COLO668 (cell line): ENCODE measurements at regions not wholly inside any gene's neighbourhood (a gene's known extent, or its start where the extent isn't known, plus 50 kb on each side); places are given as distances from the start of the nearest gene placed in this dataset.
"Not testable (repeated sequence)": the region's sequence is repeated elsewhere in the genome, so short reads cannot be mapped to it uniquely, and the experiment has no call there.

Experiments
- DNase-seq: peaks from one replicate; lab custom pipeline; 2025; ENCODE audit not compliant: unreplicated experiment; lab: John Stamatoyannopoulos, UW

DNA sequence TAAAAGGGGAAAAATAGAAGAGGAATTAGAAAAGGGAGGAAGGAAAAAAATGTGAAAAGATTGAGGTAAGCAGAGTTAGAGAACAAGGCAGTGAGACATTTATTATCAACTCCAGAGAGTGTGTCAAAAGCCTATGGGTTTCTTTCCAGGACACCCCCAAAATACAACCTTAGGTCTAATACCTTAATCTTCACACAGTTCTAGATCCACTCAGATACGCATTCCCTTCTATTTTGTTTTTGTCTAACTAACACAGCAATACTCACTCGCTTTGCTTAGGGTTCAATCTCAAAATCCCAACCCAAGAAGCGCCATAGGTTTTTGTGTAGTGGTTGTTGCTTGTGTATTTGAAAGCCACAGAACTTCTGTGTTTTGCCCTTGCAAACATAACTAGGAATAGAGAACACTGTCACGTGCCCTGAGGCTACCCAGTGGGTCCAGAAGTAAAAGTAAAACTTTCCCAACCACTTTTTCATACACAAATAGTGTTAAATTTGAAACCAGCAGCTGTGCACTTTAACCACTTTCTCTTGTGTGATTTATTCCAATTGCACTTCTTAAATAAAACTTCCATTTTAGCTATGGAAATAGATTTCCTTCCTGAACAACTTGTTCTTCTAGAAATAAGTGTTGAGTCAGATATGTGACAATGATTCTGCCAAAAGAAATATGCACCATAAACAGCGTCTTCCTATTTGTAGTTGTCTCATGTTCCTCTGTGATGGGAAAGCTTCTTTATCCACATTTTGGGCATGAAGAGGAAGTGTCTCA lies 414.7 kb upstream of the GHITM start:
- DNase-seq: no peak

DNA sequence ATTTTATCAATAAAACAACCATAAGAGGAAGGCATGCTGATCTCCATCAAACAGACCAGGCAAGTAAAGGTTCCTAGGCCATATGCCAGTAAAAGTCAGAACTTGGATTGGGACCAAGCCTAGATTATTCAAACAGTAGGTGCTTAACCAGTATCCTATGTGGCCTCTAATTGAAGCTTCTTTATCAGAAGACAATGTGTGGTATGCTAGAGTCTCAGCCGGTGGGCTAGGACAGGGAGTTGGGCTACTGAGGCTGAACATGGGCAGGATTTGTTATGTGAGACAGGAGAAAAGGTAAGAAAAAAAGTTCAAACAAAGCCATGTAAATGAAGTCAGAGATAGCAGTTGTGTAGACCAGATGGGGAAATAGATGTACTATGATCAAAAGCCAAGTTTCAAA lies 413.7 kb upstream of the GHITM start:
- DNase-seq: no peak

DNA sequence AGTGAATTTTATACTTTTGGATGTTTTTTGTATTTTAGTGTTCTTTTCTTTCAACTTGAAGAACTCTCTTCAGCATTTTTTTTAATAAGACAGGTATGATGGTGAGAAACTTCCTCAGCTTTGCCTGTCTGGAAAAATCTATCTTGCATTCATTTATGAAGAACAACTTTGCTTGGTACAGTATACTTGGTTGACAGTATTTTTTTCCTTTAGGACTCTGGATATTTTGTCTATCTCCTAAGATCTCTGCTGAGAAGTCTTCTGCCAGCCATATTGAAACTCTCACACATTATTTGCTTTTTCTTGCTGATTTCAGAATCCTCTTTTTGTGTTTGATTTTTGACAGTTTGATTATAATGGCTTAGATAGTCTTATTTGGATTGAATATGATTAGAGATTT lies 405.0 kb upstream of the GHITM start:
- DNase-seq: no peak

DNA sequence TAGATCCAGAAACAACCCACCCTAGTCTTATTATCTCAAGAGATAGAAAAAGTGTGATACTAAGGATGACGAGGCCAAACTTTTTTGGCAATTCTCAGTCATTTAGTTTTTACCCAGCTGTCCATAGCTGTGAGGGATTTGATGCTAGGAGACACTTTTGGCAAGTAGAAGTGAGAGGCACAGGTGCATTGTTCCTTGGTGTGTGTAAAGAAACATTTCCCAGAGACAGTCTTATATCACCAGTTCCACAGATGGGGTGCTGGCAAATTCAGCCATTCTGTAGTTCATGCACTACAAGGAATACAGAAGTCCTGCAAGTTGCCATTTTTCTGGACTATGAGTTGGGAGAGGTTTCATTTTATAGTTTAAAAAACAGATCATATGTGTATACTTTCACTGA lies 403.3 kb upstream of the GHITM start:
- no peak for DNase-seq

DNA sequence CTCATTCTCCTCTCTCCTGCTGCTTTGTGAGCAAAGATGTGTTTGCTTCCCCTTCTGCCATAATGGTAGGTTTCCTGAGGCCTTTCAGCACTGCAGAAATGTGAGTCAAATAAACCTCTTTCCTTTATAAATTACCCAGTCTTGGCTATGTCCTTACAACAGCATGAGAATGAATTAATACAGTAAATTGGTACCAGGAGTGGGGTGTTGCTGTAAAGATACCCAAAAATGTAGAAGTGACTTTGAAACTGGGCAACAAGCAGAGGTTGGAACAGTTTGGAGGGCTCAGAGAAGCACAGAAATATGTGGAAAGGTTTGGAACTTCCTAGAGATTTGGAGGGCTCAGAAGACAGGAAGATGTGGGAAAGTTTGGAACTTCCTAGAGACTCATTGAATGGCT lies 388.7 kb upstream of the GHITM start:
- no peak for DNase-seq

DNA sequence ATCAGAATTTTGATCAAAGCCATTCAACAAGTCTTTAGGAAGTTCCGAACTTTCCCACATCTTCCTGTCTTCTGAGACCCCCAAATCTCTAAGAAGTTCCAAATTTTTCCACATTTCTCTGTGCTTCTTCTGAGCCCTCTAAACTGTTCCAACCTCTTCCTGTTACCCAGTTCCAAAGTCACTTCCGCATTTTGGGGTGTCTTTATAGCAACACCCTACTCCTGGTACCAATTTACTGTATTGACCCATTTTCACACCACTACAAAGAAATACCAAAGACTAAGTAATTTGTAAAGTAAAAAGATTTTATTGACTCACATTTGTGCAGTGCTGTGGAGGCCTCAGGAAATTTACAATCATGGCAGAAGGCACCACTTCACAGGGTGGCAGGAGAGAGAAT lies 385.8 kb upstream of the GHITM start:
- no peak for DNase-seq

DNA sequence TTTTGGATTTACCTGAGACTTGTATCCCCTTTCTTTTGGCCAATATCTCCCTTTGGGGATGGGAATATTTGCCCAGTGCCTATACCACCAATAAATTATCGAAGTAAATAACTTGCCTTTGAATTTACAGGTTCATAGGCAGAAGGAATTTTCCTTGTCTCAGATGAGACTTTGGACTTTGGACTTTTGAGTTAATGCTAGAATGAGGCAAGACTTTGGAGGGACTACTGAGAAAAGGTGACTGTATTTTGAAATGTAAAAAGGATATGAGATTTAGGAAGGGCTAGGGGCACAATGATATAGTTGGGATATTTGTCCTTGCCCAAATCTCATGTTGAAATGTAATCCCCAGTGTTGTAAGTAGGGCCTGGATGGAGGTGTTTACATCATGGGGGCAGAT lies 384.5 kb upstream of the GHITM start:
- no peak for DNase-seq

DNA sequence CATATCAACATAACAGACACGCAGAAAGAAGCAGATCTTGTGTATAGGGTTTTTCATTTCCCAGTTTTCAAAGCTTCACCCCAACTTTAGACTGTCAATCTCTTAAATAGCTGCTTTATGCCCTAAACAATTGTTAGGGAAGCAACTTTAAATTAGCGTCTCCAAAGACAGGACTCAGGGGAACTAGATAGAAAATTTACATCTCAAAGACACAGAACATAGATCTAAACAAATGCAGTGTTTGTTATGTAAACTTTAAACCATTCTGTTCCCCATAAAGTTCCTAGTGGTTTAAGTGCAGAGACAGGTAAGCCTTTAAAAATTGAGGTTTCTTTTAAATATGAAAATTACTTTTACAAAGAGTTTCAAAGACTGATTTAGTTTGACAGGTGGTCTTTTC lies 379.2 kb upstream of the GHITM start:
- DNase-seq: no peak

DNA sequence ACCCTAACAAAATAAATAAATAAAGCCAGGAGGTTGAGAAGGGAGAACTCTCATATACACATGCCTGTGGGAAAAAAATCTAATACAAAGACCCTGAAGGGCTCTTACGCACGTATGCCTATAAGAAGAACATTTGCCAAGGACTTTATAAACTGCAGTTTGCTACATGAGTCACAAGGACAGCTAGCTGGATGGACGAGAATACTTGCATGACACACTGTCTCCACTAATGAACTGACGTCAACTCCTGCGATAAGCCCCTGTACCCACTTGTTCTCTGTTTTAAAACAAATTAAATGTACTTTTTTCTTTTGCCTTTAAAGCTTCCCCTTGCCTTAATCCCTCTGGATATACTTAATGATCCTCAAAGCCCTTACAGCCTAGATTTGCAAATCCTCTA lies 374.6 kb upstream of the GHITM start:
- DNase-seq: no peak

DNA sequence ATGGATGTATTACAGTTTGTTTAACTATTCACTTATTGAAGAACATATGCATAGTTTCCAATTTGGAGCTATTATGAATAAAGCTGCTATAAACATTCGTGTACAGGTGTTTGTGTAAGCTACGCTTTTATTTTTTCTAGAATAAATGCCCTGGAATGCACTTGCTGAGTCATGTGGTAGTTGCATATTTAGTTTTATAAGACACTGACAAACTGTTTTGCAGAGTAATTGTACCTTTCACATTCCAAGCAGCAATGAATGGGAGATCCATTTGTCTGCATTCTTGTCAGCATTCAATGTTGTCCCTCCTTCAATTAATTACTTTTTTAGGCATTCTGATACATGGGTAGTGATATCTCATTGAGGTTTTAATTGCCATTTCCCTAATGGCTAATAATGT lies 373.6 kb upstream of the GHITM start:
- DNase-seq: no peak

DNA sequence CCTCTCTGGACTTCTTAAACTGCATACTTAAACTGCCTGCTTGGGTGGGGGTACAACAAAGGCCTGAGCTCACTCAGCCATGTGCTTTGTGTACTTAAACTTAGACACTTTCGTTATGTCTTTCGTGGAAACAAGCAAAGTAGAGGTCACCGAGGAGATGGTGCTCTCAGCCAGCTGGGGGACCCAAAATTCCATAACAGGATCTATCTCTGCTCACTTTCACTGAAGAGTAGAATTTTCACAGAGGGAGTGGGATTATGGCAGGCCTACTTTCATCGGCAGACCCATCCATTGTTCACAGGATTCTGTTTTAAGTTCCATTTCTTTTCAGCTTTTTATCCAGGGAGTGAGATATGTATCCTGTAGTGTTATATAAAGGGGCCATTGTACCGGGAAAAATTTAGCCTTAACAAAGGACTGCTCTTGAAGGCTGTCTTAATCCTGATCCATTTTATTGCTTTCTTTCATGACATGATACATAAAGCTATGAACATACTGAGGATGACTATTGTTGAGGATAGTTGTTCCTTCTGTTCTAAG lies 370.0 kb upstream of the GHITM start:
- no peak for DNase-seq

DNA sequence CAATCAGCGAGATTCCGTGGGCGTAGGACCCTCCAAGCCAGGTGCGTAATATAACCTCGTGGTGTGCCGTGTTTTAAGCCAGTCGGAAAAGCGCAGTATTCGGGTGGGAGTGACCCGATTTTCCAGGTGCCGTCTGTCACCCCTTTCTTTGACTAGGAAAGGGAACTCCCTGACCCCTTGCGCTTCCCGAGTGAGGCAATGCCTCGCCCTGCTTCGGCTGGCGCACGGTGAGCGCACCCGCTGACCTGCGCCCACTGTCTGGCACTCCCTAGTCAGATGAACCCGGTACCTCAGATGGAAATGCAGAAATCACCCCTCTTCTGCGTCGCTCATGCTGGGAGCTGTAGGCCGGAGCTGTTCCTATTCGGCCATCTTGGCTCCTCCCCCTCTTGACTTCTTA lies 352.6 kb upstream of the GHITM start:
- not testable (repeated sequence) for DNase-seq

DNA sequence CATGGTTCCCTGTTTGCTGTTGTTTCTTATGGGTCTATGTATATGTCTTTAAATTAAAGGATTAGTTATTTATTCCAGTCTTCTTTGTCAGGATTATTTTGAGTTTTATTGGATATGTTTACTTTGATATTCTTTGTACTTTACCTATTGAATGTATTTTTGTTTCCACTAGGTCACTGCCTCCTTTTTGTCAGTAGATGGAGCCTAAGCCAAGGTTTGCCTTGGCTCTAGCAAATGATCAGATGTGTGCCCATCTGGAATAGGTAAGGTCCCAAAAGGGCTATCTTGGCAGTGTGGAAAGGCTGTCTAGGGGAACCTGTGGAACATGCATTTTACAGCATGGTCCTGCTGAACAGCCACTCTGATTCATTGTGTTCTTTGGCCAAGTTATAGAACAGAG lies 337.3 kb upstream of the GHITM start:
- no peak for DNase-seq

DNA sequence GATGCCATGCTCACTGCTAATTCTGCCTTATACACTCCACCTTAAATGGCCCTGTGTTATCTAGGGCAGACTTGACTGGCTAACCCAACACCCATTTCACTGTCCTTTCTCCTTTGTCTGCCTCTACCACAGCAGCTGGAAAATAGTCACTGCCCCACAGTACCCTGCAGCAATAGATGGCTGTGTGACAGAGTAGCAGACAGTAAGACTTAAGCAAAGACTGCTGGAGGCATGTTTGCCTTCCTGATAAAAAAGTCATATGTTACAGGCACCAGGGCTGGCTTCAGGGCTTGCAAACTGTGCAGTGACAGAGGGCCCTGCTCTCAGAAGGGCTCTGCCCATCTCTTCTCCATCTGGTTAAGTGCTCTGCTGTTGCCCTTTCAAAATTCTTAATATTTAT lies 332.6 kb upstream of the GHITM start:
- DNase-seq: no peak

DNA sequence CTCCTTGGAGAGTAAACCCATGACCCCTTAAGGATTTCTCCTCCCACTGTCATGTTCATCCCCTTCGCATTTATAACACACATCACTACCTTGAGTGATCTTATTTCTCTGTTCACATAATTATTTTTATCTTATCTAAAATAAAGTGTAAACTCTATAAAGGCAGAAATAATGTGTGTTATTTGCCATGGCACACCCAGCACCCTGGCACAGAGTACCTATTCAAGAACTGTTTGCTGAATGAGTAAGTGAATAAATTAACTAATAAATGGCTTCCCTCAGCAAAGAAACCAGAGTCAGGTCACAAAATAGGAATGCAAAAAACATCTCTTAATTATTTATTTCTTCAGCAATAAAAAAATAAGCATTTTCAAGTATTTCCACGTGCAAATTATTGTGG lies 330.3 kb upstream of the GHITM start:
- no peak for DNase-seq

DNA sequence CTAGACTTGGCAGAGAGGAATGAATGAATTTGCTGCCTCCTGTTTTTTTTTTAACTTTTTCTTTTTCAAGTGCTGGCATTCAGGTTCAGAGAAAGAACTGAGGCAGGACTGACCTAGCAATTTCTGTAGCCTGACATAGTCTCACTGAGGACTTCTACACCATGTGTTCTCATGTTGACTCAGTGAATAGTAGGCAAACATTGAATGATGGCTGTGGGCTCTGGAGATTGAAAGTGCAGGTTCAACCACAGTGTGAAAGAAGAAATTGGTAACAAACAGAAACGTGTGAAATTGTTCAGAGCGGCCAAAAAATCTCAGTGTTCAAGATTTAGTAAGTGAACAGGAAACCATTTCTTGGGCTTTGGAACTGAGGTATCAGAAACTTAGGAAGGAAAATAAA lies 322.4 kb upstream of the GHITM start:
- no peak for DNase-seq

DNA sequence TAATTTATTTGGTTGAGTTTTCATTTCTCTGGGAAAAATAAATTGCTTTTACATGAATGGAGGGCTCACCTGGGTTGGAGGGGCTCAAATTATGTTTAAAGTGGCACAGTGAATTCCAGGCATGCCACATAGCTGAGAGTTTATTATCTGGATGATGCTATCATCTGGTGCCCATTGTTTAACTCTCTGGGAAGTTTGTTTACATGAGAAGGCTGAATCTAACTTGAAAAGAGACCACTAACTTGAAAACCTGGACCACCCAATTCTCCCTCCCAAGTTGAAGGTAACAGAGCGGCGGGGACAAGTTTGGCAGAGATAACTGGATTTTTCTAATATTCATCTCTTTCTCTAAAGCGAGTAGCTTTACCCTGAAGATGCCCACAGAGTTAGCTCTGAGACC lies 321.5 kb upstream of the GHITM start:
- no peak for DNase-seq

DNA sequence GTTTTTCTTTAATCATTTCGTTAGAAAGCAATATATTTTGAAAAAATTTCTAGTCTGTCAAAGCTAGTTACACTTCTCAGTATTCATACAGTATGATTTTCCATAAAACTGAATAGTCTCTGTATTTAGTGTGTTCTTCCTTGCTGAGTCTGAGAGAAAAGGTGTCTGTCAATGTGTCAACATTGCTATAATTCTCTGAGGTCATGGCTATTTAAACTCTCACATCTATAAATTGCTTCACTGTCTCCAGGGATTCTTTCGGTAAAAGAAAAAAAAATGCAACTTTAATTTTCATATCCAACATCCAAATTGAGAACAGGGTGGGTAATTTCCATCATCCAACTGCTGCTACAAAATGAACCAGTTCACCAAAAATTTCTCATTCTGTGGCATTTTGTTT lies 319.7 kb upstream of the GHITM start:
- DNase-seq: no peak

DNA sequence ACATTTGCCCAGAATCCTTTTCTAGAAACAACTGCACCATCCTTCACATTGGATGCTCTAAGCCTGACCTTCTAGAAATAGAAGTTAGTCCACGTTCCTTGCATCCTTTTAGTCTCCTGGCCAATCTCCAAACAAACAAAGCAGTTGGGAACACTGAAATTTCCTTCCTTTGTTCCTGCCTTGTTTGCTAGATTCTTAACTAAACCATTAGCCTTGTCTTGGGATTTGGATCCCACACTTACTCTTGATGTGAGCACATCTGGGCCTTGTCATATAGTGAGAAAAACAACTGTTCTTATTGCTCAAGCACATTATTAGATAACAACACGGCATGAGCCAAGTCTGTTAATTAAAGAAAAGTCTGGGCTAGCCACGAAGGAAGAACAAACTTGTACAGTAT lies 319.3 kb upstream of the GHITM start:
- DNase-seq: no peak

DNA sequence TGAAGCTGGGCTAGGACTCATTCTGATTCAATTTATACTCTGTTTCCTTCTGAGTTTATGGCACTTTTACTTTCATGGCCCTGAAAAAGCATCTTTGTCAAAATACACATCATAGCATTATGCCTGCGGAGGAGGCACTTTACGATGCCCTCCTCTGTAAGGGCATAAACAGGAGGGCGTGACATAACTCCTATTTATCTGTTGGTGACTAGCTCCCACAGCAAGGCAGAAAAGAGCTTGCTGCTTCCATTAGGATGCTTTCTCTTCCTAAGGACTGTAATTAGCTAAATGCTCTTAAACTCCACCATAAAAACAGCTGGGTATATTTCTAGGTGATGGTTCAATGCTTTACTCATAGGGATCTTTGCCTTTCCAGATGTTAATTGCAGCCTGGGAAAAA lies 315.2 kb upstream of the GHITM start:
- DNase-seq: no peak

DNA sequence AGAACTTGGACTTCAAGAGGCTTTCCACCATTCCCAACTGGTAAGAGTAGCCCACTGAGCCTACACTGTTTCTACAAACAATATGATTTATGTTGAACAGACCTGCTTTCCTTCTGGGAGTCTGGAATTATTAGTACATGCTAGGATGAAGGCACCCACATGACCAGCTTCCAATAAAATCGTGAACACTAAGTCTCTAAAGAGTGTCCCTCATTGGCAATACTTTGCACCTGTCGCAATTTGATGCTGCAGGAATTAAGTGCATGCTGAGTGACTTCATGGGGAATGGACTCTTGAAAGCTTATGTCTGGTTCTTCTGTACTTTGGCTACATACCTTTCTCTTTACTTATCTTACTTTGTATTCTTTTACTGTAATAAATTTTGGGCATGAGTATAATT lies 305.2 kb upstream of the GHITM start:
- DNase-seq: no peak

DNA sequence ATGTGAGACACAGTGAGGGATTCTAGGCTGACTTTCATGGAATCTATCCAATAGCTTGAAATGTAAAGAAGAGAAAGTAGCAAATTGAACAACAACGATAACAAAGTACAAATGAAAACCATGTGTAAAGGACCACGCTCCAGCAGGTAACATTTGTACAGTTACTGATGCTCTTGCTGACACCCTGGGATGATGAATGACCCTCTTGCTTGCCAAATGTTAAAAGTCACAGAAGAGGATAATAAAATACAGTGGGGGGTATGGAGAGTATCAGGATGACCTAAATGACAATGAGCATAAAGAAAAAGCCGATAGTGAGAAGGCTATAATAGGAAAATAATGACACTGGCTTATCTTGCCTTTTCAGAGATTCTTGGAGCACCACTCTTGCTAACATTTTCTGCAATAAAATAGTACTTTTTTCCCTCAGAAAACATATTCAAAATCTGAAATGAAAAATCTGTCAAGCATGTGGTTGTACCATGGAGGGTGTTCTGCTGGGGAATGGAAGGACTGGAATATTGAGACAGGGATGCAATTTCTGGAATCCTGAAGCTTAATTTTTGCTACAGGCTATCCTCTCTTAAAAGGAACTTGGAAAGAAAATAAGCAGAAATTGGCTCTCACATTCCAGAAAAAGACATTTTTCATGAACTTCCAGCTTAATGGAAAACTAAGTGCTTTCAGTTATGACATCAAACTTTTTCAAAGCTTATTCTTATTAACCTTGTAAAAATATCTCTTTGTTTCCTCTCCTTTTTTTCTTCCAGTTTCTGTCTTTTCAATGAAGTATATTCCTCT lies 303.2 kb upstream of the GHITM start:
- no peak for DNase-seq
